ENCODE measurements at regions not wholly inside any gene's neighbourhood (a gene's known extent, or its start where the extent isn't known, plus 50 kb on each side); places are given as distances from the start of the nearest gene placed in this dataset.

GRCh38 chr3:87333393-87333892 is 57.1 kb upstream of the POU1F1 start:
- DNase-seq (ENCODE audit: extremely low spot score): no peak
- intact Hi-C loops (cut with DNase I): no loop called here
- no peak overlapping the region for H3K27ac ChIP-seq (replicated peaks in 1 of 4)

DNA sequence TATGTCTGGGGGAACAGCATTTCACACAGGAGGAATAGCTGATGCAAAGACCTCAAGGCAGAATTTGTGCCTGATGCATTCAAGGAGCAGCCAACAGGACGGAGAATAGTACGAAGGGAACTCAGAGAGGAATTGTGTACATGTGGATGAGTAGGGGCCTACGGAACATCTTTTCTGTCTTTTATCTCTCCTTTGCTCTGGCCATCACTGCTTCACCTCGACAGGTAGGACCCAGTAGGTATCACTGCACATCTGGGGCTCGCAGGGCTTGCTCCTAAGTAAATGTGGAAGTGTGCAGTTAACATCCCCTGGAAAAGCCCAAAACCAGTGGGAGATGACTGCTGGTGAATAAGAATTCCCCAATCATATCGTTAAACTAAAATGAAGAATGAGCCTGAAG is 56.4 kb upstream of the POU1F1 start:
- no peak for DNase-seq (ENCODE audit: extremely low spot score)
- WGBS: 85% methylated on average over 6 of the region's 6 CpGs
- Histone ChIP-seq H3K4me3 (no peak overlapping the region), H3K4me1 (no peaks in the 10 kb centered on the region), H3K36me3 (no peaks in the 10 kb centered on the region), H3K27me3 (no peaks in the 10 kb centered on the region), H3K27ac (replicated peaks in 1 of 4) (no peak overlapping the region), H3K9me3 (no peaks in the 10 kb centered on the region)
- intact Hi-C loops (cut with DNase I): no loop called here
- TF ChIP-seq EP300 (IDR thresholded peaks at IDR 0.05): no peak
- no peak for TF ChIP-seq POLR2AphosphoS5 (IDR thresholded peaks at IDR 0.05)
- no peak for TF ChIP-seq POLR2A (IDR thresholded peaks at IDR 0.05; ENCODE audit: low read depth)

More at GRCh38 chr3:87333393-87333892, 57.1 kb upstream of the POU1F1 start:
- no peaks in the 10 kb centered on the region for H3K27me3 ChIP-seq
- no peak overlapping the region for H3K4me3 ChIP-seq
- WGBS: 74% methylated on average over 5 of the region's 5 CpGs
- H3K4me1 ChIP-seq: no peaks in the 10 kb centered on the region
- no peaks in the 10 kb centered on the region for H3K36me3 ChIP-seq
- no peaks in the 10 kb centered on the region for H3K9me3 ChIP-seq
- no peak for TF ChIP-seq POLR2A (IDR thresholded peaks at IDR 0.05; ENCODE audit: low read depth)
- no peak for TF ChIP-seq EP300 (IDR thresholded peaks at IDR 0.05)
- no peak for TF ChIP-seq CTCF (IDR thresholded peaks at IDR 0.05)
- TF ChIP-seq POLR2AphosphoS5 (IDR thresholded peaks at IDR 0.05): no peak

GRCh38 chr3:87329065-87329464 is 52.7 kb upstream of the POU1F1 start:
- no peaks in the 10 kb centered on the region for H3K36me3 ChIP-seq
- no peaks in the 10 kb centered on the region for H3K4me1 ChIP-seq
- no peaks in the 10 kb centered on the region for H3K27me3 ChIP-seq
- no peak for TF ChIP-seq POLR2AphosphoS5 (IDR thresholded peaks at IDR 0.05)
- no peak for TF ChIP-seq POLR2A (IDR thresholded peaks at IDR 0.05; ENCODE audit: low read depth)
- no peak for TF ChIP-seq CTCF (IDR thresholded peaks at IDR 0.05)
- no peak overlapping the region for H3K27ac ChIP-seq (replicated peaks in 1 of 4)
- H3K4me3 ChIP-seq: no peak overlapping the region
- H3K9me3 ChIP-seq: no peaks in the 10 kb centered on the region
- no peak for DNase-seq (ENCODE audit: extremely low spot score)
- WGBS: 0% methylated on average over 1 of the region's 1 CpG
- intact Hi-C loops (cut with DNase I): no loop called here

Small RNA genes in the stretch of these regions (small RNA-seq; reads per million reads assigned to genes)
- gene RNU6-873P (0 reads per million in 3 donors), gene RNU6ATAC6P (0 reads per million in 3 donors)
